ENCODE measurements at regions not wholly inside any gene's neighbourhood (a gene's known extent, or its start where the extent isn't known, plus 50 kb on each side); places are given as distances from the start of the nearest gene placed in this dataset.
A peak's percentile ranks its signal among the peaks of the same experiment; 100 is the strongest.

DNA sequence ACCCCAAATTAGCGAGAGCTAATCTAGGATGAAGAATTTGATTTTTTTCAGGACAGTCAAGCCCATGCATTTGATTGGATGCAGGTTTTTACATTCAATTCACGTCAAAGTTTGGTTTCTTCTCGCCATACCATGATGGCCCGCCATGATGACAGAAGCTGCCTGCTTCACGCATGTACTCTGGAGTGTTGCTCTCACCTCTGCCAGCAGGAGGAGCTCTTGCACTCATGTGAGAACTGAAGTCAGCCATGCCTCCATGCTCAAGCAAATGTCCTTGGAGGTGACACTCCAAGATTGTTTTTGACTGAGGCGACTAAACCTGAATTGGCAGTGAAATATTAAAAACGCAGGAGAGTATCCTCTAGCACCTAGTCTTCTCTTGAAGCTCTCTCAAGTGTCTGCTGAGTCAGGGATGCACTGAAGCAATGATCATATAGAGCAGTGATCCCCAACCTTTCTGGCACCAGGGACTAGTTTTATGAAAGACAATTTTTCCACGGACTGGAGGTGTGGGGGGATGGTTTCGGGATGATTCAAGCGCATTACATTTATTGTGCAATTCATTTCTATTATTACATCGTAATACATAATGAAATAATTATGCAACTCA, 120.9 kb downstream of the SAMMSON start:
- peak; percentile 88 for DNase-seq

- no peak for DNase-seq
These were observed 127.7 kb downstream of the SAMMSON start for GRCh38 chr3:70127192-70127591.

GRCh38 chr3:70137366-70137765, 137.8 kb downstream of the SAMMSON start:
- no peak for DNase-seq

- no peak for DNase-seq
These were observed 139.1 kb downstream of the SAMMSON start for GRCh38 chr3:70138606-70139005.
